CD14-positive monocyte (primary cell): ENCODE measurements at regions not wholly inside any gene's neighbourhood (a gene's known extent, or its start where the extent isn't known, plus 50 kb on each side); places are given as distances from the start of the nearest gene placed in this dataset.

ENCODE experiments used
- DNase-seq, 3 donors: peaks; one replicate each; pipeline ENCODE4 v3.0.0-alpha.2; 2011 to 2022
- H2AFZ ChIP-seq: 2 replicates; pipeline ENCODE4 v1.6.0; 2012; ENCODE audit warnings: mild to moderate bottlenecking, low read depth, low read length, inconsistent platforms; ENCODE audit not compliant: insufficient read depth, poor library complexity, severe bottlenecking
- H3K27ac ChIP-seq, 2 donors: 1 replicate in 1 of 2; 2 replicates in 1 of 2; pipeline ENCODE4 v1.5.1; 2012 to 2013; ENCODE audit warnings: low read length in 2 of 2, control low read depth in 1 of 2, inconsistent platforms in 1 of 2, low read depth in 1 of 2, mild to moderate bottlenecking in 1 of 2
- H3K27me3 ChIP-seq, 2 donors: one replicate each; pipeline versions ENCODE4 v1.6.0 to v1.6.1; 2011 to 2013; ENCODE audit warnings: low read length in 2 of 2; ENCODE audit not compliant: control insufficient read depth in 2 of 2, insufficient read depth in 2 of 2
- H3K36me3 ChIP-seq, 2 donors: replicated peaks in 1 of 2; 1 replicate in 1 of 2; 2 replicates in 1 of 2; pipeline versions ENCODE4 v1.5.1 to v1.6.1; 2012 to 2013; ENCODE audit warnings: low read length in 2 of 2, control low read depth in 1 of 2, inconsistent platforms in 1 of 2, mild to moderate bottlenecking in 1 of 2; ENCODE audit not compliant: insufficient read depth in 2 of 2, control insufficient read depth in 1 of 2
- H3K4me1 ChIP-seq, 2 donors: 1 replicate in 1 of 2; 2 replicates in 1 of 2; pipeline versions ENCODE4 v1.5.1 to v1.6.1; 2012 to 2013; ENCODE audit warnings: low read length in 2 of 2, control low read depth in 1 of 2, inconsistent platforms in 1 of 2, mild to moderate bottlenecking in 1 of 2, moderate library complexity in 1 of 2; ENCODE audit not compliant: insufficient read depth in 2 of 2, control insufficient read depth in 1 of 2
- H3K4me2 ChIP-seq: replicated peaks from 2 replicates; pipeline ENCODE3; 2012; ENCODE audit warnings: low read length, moderate library complexity, mild to moderate bottlenecking; ENCODE audit not compliant: poor library complexity, severe bottlenecking; ENCODE audit errors: extremely low read depth
- H3K4me3 ChIP-seq, 3 experiments: fragments of 200-600 bp in 1 of 3; sonication (generic) in 1 of 3; replicated peaks in 1 of 3; 1 replicate in 2 of 3; 2 replicates in 1 of 3; pipeline ENCODE4 v1.5.1; 2011 to 2013; ENCODE audit warnings: low read length in 3 of 3, mild to moderate bottlenecking in 3 of 3, control low read depth in 2 of 3, low read depth in 2 of 3, inconsistent platforms in 1 of 3, moderate library complexity in 1 of 3
- H3K79me2 ChIP-seq: 2 replicates; pipeline ENCODE4 v1.6.0; 2012; ENCODE audit warnings: mild to moderate bottlenecking, control low read depth, inconsistent platforms, low read length, moderate library complexity; ENCODE audit not compliant: insufficient read depth
- H3K9ac ChIP-seq: 2 replicates; pipeline ENCODE4 v1.6.0; 2017; ENCODE audit warnings: low read length, mild to moderate bottlenecking; ENCODE audit not compliant: insufficient read depth, poor library complexity, severe bottlenecking
- H3K9me3 ChIP-seq, 2 donors: replicated peaks in 1 of 2; 1 replicate in 1 of 2; 2 replicates in 1 of 2; pipeline versions ENCODE4 v1.5.1 to v1.6.1; 2012 to 2013; ENCODE audit warnings: low read length in 2 of 2, control low read depth in 1 of 2; ENCODE audit not compliant: control insufficient read depth in 1 of 2, insufficient read depth in 1 of 2
- H4K20me1 ChIP-seq: 2 replicates; pipeline ENCODE4 v1.6.0; 2012; ENCODE audit warnings: mild to moderate bottlenecking, low read length, control low read depth, moderate library complexity; ENCODE audit not compliant: insufficient read depth
- H3K27ac Mint-ChIP-seq, 7 donors: one replicate each; pipeline ENCODE4 v1.8.0; 2020; ENCODE audit warnings: mild to moderate bottlenecking in 7 of 7, mixed read lengths in 7 of 7, moderate library complexity in 6 of 7, inconsistent platforms in 2 of 7
- H3K27me3 Mint-ChIP-seq, 3 donors: one replicate each; pipeline ENCODE4 v1.8.0; 2021 to 2022; ENCODE audit warnings: low read depth in 3 of 3, mild to moderate bottlenecking in 3 of 3, mixed read lengths in 3 of 3, moderate library complexity in 3 of 3, inconsistent platforms in 1 of 3
- H3K36me3 Mint-ChIP-seq, 2 donors: one replicate each; pipeline ENCODE4 v1.8.0; 2020; ENCODE audit warnings: mixed read lengths in 2 of 2, inconsistent platforms in 1 of 2, mild to moderate bottlenecking in 1 of 2
- H3K4me1 Mint-ChIP-seq: one replicate; pipeline ENCODE4 v1.8.0; 2020; ENCODE audit warnings: mild to moderate bottlenecking, mixed read lengths
- H3K4me3 Mint-ChIP-seq, 2 donors: one replicate each; pipeline ENCODE4 v1.8.0; 2020; ENCODE audit warnings: mild to moderate bottlenecking in 2 of 2, mixed read lengths in 2 of 2, moderate library complexity in 1 of 2
- H3K9me3 Mint-ChIP-seq, 7 donors: one replicate each; pipeline ENCODE4 v1.8.0; 2020 to 2022; ENCODE audit warnings: mixed read lengths in 7 of 7, mild to moderate bottlenecking in 6 of 7, moderate library complexity in 6 of 7, inconsistent platforms in 2 of 7
- WGBS: methylation state at CpG from one replicate; pipeline ENCODE4 v1.1.5; 2013; ENCODE audit warnings: missing lambda C conversion rate; ENCODE audit not compliant: insufficient coverage; 5-methylcytosine and 5-hydroxymethylcytosine counted together
- intact Hi-C, 2 donors: fragments of 100-400 bp; cut with micrococcal nuclease; formaldehyde crosslinking; loops; one replicate each; pipeline versions ENCODE4 v1.15.0 to v1.15.1; 2023
- TF ChIP-seq, protein P1 (sequence below): fragments of 200-600 bp; IDR thresholded peaks from one replicate; pipeline ENCODE4 v1.8.0; 2022; ENCODE audit warnings: antibody characterized with exemption, mild to moderate bottlenecking

DNA sequence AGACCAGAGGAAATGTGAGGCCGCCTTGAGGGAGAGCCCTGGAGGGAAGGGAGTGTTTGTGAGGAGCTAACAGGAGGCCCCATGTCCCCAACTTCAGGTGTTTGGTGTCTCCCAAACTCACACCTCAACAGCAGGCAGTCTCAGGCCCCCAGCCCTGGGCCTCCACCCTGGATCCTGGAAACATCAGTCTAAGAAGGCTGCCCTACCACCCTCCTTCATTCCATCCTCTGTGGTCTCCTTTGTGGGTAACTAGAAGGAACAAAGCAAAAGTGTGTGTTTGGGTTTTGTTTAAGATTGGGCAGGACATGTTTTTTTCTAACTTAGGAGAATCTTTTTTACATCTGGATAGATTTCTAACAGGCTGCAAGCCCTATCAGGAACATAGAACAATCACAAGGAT lies 404.3 kb downstream of the BCL11A start:
- 14% methylated on average over 1 of the region's 1 CpG for WGBS
- intact Hi-C loops = no loop called here
- Histone ChIP-seq H3K4me1 (peaks cover 0 to 6% of the 10 kb centered on the region in 2 donors), H3K36me3 (no peaks in the 10 kb centered on the region), H3K27ac (no peak overlapping the region), H2AFZ (peak overlapping the region; percentile 81), H3K4me3 (no peak overlapping the region), H3K79me2 (no peaks in the 10 kb centered on the region), H3K27me3 (no peaks in the 10 kb centered on the region), H3K9ac (no peak overlapping the region), H3K9me3 (no peaks in the 10 kb centered on the region), H3K4me2 (peak overlapping the region; percentile 15), H4K20me1 (no peaks in the 10 kb centered on the region)
- Mint-ChIP-seq H3K27ac (no peak overlapping the region), H3K4me3 (no peak overlapping the region), H3K9me3 (peaks cover 0 to 3% (median 0%) of the 10 kb centered on the region in 7 donors), H3K4me1 (peaks cover 15% of the 10 kb centered on the region), H3K27me3 (no peaks in the 10 kb centered on the region), H3K36me3 (no peaks in the 10 kb centered on the region)
- DNase-seq = no peak
- TF ChIP-seq, protein P1, sequence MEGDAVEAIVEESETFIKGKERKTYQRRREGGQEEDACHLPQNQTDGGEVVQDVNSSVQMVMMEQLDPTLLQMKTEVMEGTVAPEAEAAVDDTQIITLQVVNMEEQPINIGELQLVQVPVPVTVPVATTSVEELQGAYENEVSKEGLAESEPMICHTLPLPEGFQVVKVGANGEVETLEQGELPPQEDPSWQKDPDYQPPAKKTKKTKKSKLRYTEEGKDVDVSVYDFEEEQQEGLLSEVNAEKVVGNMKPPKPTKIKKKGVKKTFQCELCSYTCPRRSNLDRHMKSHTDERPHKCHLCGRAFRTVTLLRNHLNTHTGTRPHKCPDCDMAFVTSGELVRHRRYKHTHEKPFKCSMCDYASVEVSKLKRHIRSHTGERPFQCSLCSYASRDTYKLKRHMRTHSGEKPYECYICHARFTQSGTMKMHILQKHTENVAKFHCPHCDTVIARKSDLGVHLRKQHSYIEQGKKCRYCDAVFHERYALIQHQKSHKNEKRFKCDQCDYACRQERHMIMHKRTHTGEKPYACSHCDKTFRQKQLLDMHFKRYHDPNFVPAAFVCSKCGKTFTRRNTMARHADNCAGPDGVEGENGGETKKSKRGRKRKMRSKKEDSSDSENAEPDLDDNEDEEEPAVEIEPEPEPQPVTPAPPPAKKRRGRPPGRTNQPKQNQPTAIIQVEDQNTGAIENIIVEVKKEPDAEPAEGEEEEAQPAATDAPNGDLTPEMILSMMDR = no peak

DNA sequence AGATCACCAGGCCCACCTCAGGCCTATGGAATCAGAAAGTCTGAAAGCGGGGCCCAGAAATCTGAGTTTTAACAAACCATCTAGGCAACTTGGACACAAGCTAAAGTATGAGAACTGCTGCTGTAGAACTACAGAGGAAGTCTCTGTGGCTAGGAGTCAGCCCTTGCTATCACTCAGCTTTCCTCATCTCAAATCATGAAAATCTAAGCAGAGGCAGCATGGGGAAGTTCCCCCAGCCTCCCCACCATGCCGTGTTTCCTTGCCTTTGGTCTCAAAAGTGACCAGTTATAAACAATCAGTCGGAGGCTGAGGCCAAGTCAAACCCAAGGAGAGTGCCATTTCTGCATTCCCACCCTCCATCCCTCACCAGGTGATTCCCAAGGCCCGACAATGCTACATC lies 404.7 kb downstream of the BCL11A start:
- no peaks in the 10 kb centered on the region for H3K79me2 ChIP-seq
- peak in 1 of 3 donors; percentile 7 for DNase-seq
- Mint-ChIP-seq H3K27ac (no peak overlapping the region), H3K9me3 (peaks cover 0 to 3% (median 0%) of the 10 kb centered on the region in 7 donors), H3K4me1 (peaks cover 15% of the 10 kb centered on the region), H3K4me3 (no peak overlapping the region), H3K27me3 (no peaks in the 10 kb centered on the region), H3K36me3 (no peaks in the 10 kb centered on the region)
- WGBS = 13% methylated on average over 4 of the region's 4 CpGs
- peak overlapping the region; percentile 81 for H2AFZ ChIP-seq
- TF ChIP-seq, protein P1 = no peak
- H3K4me2 ChIP-seq = peak overlapping the region; percentile 15
- no peaks in the 10 kb centered on the region for H3K27me3 ChIP-seq
- H3K4me1 ChIP-seq = peaks cover 0 to 6% of the 10 kb centered on the region in 2 donors
- intact Hi-C loops = no loop called here
- no peak overlapping the region for H3K4me3 ChIP-seq
- no peaks in the 10 kb centered on the region for H3K9me3 ChIP-seq
- no peaks in the 10 kb centered on the region for H4K20me1 ChIP-seq
- no peak overlapping the region for H3K9ac ChIP-seq
- no peaks in the 10 kb centered on the region for H3K36me3 ChIP-seq
- no peak overlapping the region for H3K27ac ChIP-seq
